ENCODE measurements at regions not wholly inside any gene's neighbourhood (a gene's known extent, or its start where the extent isn't known, plus 50 kb on each side); places are given as distances from the start of the nearest gene placed in this dataset.
"Not testable (repeated sequence)": the region's sequence is repeated elsewhere in the genome, so short reads cannot be mapped to it uniquely, and the experiment has no call there.

DNA sequence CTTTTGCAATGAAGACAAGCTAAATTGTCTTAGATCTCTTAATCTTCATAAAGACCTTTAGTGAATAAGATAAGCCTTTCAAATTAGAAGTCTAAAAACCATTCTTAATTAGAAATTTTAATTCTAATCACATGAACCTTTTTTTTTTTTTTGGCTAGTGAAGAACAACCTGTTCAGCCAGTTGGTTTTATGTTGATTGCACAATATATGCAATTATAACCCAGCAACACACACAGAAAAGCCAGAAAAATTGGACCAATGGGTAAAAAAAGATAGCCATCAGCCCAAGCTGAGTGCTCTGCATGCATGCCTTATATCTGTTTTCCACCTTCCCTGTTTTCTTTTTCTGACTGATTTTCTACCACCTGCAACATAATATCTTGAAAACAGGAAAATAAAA is 252.2 kb downstream of the SYT10 start:
- DNase-seq (ENCODE audit: low spot score) = no peak

GRCh38 chr12:33184161-33184560 is 255.5 kb downstream of the SYT10 start:
- DNase-seq (ENCODE audit: low spot score) = no peak

DNA sequence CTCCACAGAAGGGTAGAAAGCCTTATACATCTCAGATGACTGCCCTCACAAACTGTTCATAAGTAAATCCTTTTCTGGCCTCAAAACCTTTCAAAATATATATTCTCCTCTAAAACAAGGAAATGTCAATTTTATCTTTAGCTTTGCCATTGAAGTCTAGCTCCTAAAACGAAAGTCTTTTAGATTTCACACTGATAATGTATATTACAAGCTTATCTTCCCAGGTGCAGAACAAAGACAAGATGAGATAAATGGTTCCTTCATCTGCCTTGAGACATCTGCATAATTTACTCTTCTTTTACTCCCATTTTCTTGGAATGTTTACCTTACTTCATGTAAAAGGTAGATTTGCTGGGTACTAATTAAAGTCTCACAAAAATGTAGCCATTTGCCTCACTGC is 257.1 kb downstream of the SYT10 start:
- DNase-seq (ENCODE audit: low spot score) = no peak

DNA sequence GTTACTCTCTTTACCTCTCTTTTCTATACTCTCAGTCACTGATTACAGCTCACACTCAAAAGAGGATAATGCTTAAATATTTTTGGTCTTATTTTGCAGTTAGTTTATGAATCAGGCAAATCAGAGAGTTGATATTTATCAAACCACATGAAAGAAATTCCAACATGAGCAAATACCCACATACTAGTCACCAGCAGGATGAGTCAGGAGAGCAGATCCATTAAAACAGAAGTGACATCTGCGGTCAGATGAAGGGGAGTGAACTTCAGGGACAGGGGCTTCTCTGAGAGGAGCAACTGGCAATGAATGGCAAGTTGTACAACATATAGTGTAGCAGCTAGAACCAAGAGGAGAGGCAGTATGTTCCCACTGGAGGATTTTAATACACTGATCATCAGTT is 258.7 kb downstream of the SYT10 start:
- peak; percentile 99 for DNase-seq (ENCODE audit: low spot score)

DNA sequence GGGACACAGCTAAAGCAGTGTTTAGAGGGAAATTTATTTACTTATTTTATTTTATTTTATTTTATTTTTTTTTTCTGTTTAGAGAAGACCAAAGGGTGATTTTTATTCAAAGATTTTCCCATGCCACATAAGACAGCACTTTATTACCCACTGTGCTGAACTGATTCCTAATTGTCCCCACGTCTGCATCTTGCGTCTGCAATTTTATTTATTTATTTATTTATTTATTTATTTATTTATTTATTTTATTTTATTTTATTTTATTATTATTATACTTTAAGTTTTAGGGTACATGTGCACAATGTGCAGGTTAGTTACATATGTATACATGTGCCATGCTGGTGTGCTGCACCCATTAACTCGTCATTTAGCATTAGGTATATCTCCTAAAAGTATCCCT is 269.7 kb upstream of the PKP2 start:
- not testable (repeated sequence) for DNase-seq (ENCODE audit: low spot score)

DNA sequence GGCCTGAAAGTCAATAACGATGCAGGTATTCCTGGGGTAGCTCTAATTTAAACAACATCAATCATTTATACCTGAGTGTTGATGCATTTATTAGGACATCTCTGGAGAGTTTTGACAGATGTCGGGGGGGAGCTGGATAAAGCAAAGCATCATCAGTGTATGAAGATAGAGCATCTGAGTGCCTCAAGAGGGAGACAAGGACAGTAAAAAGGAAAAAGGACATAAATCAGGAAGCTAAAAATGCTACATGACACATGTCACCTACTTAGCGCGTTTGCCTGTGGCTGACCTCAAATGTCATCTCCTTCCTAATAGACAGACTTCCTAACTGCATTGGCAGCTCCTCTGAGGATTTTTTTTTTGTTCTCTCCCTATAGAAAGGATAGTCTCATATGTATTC is 259.5 kb upstream of the PKP2 start:
- DNase-seq (ENCODE audit: low spot score) = peak; percentile 12

GRCh38 chr12:33147292-33147691 is 250.7 kb upstream of the PKP2 start:
- DNase-seq (ENCODE audit: low spot score) = not testable (repeated sequence)

- DNase-seq (ENCODE audit: low spot score) = no peak
These were observed 232.9 kb upstream of the PKP2 start for GRCh38 chr12:33129500-33129899.

DNA sequence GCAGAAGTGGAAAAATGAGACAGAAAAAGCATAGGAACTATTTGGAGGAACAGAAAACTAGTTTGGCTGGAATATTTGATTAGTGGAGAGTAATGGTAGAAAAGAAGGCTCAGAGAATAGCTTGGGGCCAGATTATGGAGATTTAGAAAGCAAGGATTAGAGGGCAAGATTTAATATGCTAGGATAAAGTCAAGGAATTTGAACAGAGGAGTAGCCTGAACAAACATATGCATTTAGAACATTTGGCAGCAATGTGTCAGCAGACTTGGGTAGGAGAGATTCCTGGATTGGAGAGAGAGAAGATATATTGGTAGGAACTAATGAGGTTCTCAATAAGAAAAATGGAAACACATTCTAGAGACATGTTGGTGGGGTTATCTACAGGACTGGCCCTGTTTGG is 229.2 kb upstream of the PKP2 start:
- DNase-seq (ENCODE audit: low spot score) = no peak

GRCh38 chr12:33116284-33116683 is 219.7 kb upstream of the PKP2 start:
- peak; percentile 13 for DNase-seq (ENCODE audit: low spot score)

- DNase-seq (ENCODE audit: low spot score) = no peak
These were observed 219.1 kb upstream of the PKP2 start for GRCh38 chr12:33115716-33116115.

- no peak for DNase-seq (ENCODE audit: low spot score)
These were observed 215.3 kb upstream of the PKP2 start for GRCh38 chr12:33111850-33112249.

DNA sequence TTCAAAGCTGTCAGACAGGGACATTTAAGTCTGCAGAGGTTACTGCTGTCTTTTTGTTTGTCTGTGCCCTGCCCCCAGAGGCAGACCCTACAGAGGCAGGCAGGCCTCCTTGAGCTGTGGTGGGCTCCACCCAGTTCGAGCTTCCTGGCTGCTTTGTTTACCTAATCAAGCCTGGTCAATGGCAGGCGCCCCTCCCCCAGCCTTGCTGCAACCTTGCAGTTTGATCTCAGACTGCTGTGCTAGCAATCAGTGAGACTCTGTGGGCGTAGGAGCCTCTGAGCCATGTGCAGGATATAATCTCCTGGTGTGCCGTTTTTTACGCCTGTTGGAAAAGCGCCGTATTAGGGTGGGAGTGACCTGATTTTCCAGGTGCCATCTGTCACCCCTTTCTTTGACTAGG is 211.2 kb upstream of the PKP2 start:
- DNase-seq (ENCODE audit: low spot score) = not testable (repeated sequence)

DNA sequence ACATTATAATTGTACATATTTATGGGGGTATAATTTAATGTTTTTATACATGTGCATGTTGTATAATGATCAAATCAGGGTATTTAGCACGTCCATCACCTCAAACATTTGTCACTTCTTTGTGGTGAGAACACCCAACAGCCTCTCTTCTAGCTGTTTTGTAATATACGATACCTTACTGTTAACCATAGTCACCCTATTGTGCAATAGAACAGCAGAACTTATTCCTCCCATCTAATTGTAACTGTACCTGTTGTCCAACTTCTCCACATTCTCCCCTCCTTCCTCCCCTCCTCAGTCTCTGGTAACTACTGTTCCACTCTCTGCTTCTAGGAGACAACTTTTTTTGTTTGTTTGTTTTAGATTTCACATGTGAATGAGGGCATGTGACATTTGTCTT is 197.0 kb upstream of the PKP2 start:
- DNase-seq (ENCODE audit: low spot score) = no peak

DNA sequence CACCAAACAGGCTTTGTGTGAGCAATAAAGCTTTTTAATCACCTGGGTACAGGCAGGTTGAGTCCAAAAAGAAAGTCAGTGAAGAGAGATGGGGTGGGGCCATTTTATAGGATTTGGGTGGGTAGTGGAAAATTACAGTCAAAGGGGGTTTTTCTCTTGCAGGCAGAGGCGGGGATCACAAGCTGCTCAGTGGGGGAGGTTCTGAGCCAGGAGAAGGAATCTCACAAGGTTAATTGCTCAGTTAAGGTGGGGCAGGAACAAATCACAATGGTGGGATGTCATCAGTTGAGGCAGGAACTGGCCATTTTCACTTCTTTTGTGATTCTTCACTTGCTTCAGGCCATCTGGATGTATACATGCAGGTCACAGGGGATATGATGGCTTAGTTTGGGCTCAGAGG is 191.3 kb upstream of the PKP2 start:
- DNase-seq (ENCODE audit: low spot score) = not testable (repeated sequence)

DNA sequence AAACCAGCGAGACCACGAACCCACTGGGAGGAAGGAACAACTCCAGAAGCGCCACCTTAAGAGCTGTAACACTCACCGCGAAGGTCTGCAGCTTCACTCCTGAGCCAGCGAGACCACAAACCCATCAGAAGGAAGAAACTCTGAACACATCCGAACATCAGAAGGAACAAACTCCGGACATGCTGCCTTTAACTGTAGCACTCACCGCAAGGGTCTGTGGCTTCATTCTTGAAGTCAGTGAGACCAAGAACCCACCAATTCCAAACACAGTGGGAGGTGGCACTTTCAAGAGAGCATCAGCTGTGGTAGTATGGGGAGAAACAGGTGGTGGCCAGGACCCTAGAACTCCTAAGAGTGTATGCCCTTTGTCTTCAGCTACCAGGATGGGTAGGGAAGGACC is 179.8 kb upstream of the PKP2 start:
- DNase-seq (ENCODE audit: low spot score) = not testable (repeated sequence)

DNA sequence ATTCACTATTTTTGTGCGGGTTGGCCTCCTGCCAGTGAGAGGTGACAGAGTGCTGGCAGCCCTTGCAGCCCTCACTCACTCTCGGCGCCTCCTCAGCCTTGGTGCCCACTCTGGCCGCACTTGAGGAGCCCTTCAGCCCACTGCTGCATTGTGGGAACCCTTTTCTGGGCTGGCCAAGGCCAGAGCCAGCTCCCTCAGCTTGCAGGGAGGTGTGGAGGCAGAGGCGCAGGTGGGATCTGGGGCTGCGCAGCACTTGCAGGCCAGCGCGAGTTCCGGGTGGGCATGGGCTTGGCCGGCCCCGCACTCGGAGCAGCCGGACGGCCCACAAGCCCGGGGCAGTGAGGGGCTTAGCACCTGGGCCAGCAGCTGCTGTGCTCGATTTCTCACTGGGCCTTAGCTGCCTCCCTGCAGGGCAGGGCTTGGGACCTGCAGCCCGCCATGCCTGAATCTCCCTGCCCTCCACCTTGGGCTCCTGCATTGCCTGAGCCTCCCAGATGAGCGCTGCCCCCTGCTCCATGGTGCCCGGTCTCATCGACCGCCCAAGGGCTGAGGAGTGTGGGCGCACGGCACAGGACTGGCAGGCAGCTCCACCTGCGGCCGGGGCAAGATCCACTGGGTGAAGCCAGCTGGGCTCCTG is 178.7 kb upstream of the PKP2 start:
- not testable (repeated sequence) for DNase-seq (ENCODE audit: low spot score)

- no peak for DNase-seq (ENCODE audit: low spot score)
These were observed 165.3 kb upstream of the PKP2 start for GRCh38 chr12:33061844-33062243.

DNA sequence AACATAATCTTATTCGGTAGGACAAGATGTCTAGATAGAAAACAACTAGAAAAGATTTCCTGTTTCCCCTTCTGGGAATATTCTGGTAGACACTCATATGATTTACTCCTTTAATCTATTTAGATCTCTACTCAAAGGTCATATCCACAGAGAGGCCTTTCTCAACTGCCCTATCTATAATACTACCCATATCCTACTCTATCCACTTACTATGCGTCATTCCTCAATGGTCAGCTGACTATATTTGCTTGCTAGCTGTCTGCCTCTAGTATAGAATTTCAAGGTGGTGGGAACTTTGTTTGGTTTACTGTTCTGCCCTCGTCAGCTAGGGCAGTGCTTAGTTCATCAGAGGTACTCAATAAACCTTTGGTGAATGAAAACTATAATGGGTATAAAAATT is 157.8 kb upstream of the PKP2 start:
- no peak for DNase-seq (ENCODE audit: low spot score)

DNA sequence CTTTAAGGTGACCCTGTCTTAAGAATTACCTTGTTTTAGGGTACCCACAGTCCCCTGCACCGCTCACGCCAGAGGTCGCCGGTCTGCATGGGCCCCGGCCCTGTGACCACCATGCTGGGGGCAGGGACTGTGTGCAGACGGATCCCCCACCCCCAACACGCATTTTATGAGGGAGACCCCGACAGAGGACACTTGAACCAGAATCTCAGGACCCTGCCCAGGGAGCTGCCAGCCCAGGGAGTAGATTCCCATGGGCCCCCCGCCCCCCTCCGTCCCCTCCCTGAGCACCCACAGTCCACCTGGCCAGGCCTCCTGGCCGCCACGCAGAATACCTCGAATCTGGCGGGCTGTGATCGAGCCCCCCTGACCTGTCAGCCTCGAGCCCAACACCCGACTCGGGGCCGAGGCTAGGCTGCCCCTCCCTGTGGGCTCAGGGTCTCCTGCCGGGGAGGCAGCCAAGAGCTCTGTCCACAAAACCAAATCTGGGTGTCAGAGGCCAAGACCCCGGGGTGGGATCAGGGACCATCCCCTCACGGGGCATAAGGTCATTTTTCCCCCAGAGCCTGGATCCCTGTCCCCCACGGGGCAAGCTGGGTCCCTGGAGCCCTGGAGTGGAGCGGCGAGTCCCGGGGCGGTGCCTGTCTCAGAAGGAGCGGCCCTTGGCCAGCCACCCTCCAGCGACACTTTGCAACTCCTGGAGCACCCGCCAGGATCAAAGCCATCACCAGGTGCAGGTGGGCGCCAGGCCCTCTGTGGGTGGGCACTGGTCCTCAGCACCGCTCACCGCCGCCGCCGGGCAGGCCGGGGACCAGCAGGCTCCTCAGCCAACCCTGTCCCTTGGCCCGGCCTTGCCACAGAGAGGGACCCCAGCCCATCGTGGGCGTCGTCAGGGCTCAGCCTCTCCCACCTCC is 155.8 kb upstream of the PKP2 start:
- no peak for DNase-seq (ENCODE audit: low spot score)

GRCh38 chr12:33047666-33048065 is 151.1 kb upstream of the PKP2 start:
- DNase-seq (ENCODE audit: low spot score) = no peak

GRCh38 chr12:33044447-33044846 is 147.9 kb upstream of the PKP2 start:
- no peak for DNase-seq (ENCODE audit: low spot score)

GRCh38 chr12:33041562-33041961 is 145.0 kb upstream of the PKP2 start:
- DNase-seq (ENCODE audit: low spot score) = no peak

DNA sequence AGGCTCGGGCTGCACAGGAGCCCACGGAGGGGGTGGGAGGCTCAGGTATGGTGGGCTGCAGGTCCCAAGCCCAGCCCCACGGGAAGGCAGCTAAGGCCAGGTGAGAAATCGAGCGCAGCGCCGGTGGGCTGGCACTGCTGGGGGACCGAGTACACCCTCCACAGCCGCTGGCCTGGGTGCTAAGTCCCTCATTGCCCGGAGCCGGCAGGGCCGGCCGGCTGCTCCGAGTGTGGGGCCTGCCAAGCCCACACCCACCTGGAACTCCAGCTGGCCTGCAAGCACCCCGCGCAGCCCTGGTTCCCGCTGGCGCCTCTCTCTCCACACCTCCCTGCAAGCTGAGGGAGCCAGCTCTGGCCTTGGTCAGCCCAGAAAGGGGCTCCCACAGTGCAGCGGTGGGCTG is 137.4 kb upstream of the PKP2 start:
- DNase-seq (ENCODE audit: low spot score) = not testable (repeated sequence)
